Stimulated activated naive CD8-positive, alpha-beta T cell treated with anti-CD3 and anti-CD28 coated beads, Interleukin-15, Interleukin-2, amounts not matched to agents 100 U/mL and 50 U/mL, for 24 hours (primary cell): ENCODE measurements at regions not wholly inside any gene's neighbourhood (a gene's known extent, or its start where the extent isn't known, plus 50 kb on each side); places are given as distances from the start of the nearest gene placed in this dataset.

Source experiments
- ATAC-seq: fragments of 150-1000 bp; cut with Tn5 transposase; one replicate; pipeline ENCODE4 v1.10.0; 2021
- DNase-seq: peaks from one replicate; pipeline ENCODE4 v3.0.0; 2021

GRCh38 chr19:34118879-34119748 is 53.2 kb upstream of the LSM14A start:
- no peak for DNase-seq
- ATAC-seq = no peak

- ATAC-seq (no peak), DNase-seq (no peak)
Observed at GRCh38 chr19:34120141-34120540, 52.2 kb upstream of the LSM14A start.

- no peak for ATAC-seq
- DNase-seq = peak; percentile 65
Observed at GRCh38 chr19:34120846-34121639, 51.3 kb upstream of the LSM14A start.
